Upper lobe of right lung (tissue), 1 donor: ENCODE measurements at regions not wholly inside any gene's neighbourhood (a gene's known extent, or its start where the extent isn't known, plus 50 kb on each side); places are given as distances from the start of the nearest gene placed in this dataset.

Source experiments
- ATAC-seq: fragments of 200-7000 bp; cut with Tn5 transposase; one replicate; pipeline ENCODE4 v1.9.1; 2020; ENCODE audit warnings: mild to moderate bottlenecking, moderate library complexity
- DNase-seq: peaks from one replicate; pipeline ENCODE4 v3.0.0-alpha.2; 2020
- H3K27ac ChIP-seq: fragments of 200-600 bp; one replicate; pipeline ENCODE4 v1.8.0; 2022
- H3K27me3 ChIP-seq: fragments of 200-600 bp; one replicate; pipeline ENCODE4 v1.8.0; 2022; ENCODE audit warnings: mild to moderate bottlenecking
- H3K36me3 ChIP-seq: fragments of 200-600 bp; one replicate; pipeline ENCODE4 v1.8.0; 2022
- H3K4me1 ChIP-seq: fragments of 200-600 bp; one replicate; pipeline ENCODE4 v1.8.0; 2022
- H3K4me3 ChIP-seq: fragments of 200-600 bp; one replicate; pipeline ENCODE4 v1.8.0; 2022; ENCODE audit warnings: mild to moderate bottlenecking
- H3K9me3 ChIP-seq: fragments of 200-600 bp; one replicate; pipeline ENCODE4 v1.8.0; 2022
- intact Hi-C: fragments of 100-400 bp; cut with DNase I; formaldehyde crosslinking; loops from one replicate; pipeline ENCODE4 v1.11.0; 2022
- TF ChIP-seq, protein P1 (sequence below): fragments of 200-600 bp; IDR thresholded peaks from one replicate; pipeline ENCODE4 v1.8.0; 2022; ENCODE audit warnings: antibody characterized with exemption
- donor health status: DM: no; HTN: yes; CAD: no; lungs with severe emphysema.

DNA sequence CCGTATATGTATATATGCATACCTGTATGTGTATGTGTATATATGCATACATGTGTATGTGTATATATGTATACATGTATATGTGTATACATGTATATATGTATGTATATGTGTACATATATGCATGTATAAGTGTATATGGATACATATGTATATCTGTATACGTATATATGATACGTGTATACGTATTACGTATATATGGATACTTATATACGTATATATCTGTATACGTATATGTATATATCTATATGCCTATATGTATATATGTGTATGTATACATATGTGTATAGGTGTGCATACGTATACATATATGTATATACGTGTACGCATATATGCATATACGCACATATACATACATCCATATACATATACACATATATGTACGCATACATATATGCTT, 681.6 kb upstream of the ANO3 start:
- Histone ChIP-seq H3K36me3 (no peaks in the 10 kb centered on the region), H3K9me3 (no peaks in the 10 kb centered on the region), H3K27ac (no peak overlapping the region), H3K27me3 (no peaks in the 10 kb centered on the region), H3K4me3 (no peak overlapping the region), H3K4me1 (no peaks in the 10 kb centered on the region)
- TF ChIP-seq, protein P1, sequence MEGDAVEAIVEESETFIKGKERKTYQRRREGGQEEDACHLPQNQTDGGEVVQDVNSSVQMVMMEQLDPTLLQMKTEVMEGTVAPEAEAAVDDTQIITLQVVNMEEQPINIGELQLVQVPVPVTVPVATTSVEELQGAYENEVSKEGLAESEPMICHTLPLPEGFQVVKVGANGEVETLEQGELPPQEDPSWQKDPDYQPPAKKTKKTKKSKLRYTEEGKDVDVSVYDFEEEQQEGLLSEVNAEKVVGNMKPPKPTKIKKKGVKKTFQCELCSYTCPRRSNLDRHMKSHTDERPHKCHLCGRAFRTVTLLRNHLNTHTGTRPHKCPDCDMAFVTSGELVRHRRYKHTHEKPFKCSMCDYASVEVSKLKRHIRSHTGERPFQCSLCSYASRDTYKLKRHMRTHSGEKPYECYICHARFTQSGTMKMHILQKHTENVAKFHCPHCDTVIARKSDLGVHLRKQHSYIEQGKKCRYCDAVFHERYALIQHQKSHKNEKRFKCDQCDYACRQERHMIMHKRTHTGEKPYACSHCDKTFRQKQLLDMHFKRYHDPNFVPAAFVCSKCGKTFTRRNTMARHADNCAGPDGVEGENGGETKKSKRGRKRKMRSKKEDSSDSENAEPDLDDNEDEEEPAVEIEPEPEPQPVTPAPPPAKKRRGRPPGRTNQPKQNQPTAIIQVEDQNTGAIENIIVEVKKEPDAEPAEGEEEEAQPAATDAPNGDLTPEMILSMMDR: no peak
- no peak for ATAC-seq
- intact Hi-C loops: no loop called here
- no peak for DNase-seq

DNA sequence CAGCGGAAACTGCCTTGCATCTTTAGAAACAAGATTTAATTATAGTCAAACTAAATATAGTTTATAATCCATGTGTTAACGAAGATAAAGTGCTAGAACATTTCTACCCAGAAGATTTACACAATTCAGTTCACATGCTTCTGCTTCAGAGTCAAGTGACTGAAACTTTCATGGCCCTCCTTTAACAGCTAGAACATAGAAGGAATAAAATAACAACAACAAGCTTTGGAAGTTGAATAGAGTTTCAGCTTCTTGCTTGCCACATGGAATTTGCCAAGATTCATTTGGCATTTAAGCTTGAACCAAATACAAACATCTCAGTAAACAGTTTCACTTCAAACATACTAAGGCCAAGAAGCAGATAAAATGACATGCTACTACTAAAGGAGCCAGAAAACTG, 676.3 kb upstream of the ANO3 start:
- ATAC-seq: no peak
- TF ChIP-seq, protein P1: no peak
- no peaks in the 10 kb centered on the region for H3K36me3 ChIP-seq
- H3K4me3 ChIP-seq: no peak overlapping the region
- no peaks in the 10 kb centered on the region for H3K4me1 ChIP-seq
- no peaks in the 10 kb centered on the region for H3K27me3 ChIP-seq
- DNase-seq: no peak
- H3K9me3 ChIP-seq: no peaks in the 10 kb centered on the region
- no peak overlapping the region for H3K27ac ChIP-seq
- intact Hi-C loops: no loop called here

DNA sequence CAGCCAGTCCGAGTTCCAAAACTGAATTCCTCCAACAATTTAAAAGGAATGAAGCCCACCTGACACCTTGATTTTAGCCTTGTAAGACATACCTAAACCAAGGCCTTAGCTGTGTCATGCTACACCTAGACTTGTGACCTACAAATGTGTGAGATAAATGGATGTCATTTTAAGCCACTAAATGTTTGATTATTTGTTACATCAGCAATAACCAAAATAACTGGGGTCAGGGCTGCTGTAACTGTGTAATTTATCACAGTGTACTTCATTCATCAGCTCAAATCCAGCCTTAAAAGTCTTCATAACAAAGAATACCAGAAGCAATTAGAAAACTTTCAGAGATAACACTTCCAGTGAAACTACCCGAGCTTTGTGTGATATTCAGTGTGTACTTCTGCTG, 673.0 kb upstream of the ANO3 start:
- no peaks in the 10 kb centered on the region for H3K36me3 ChIP-seq
- no peak for DNase-seq

DNA sequence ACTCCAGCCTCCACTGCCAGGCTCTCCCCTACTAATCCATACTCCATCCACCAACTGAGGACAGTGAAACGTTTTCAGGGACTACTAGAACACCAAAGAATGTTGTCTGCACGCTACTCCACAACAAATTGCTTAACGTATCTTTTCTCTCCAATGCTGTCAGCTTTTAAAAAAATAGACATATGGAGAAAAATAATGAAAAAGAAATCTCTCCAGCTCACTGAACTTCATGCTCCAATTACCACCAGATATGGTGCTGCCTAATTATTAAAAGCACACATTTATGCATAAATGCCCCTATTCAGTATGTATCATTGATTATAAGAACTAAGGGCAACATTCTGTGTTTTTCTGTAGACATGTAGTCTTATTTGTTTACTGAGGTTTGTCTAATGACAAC, 672.2 kb upstream of the ANO3 start:
- H3K36me3 ChIP-seq: no peaks in the 10 kb centered on the region
- H3K27me3 ChIP-seq: no peaks in the 10 kb centered on the region
- DNase-seq: no peak

More for the DNA sequence above, 673.0 kb upstream of the ANO3 start:
- H3K27me3 ChIP-seq: no peaks in the 10 kb centered on the region
- ATAC-seq: no peak
- no peaks in the 10 kb centered on the region for H3K4me1 ChIP-seq
- no peaks in the 10 kb centered on the region for H3K9me3 ChIP-seq
- TF ChIP-seq, protein P1: no peak
- no peak overlapping the region for H3K27ac ChIP-seq
- no peak overlapping the region for H3K4me3 ChIP-seq
- intact Hi-C loops: no loop called here

DNA sequence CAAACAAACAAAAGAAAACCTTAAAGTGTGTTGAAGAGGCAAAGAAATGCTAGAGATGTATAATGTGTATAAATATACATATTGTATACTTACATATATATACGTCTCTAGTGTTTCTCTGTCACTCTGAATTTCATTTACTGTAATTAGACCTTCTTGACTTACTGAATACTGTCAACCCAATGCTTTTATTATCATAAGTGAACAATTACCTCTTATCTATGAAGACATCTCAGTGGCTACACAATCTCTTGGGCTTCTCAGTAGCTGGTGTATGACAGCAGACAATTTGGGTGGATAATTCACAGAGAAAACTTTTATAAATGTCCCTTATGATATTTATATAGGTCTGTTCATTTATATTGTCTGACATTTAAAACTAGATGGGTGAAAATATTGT, 664.1 kb upstream of the ANO3 start:
- intact Hi-C loops: no loop called here
- no peak for ATAC-seq

More for the DNA sequence above, 672.2 kb upstream of the ANO3 start:
- H3K4me1 ChIP-seq: no peaks in the 10 kb centered on the region
- TF ChIP-seq, protein P1: no peak
- no peak overlapping the region for H3K27ac ChIP-seq
- intact Hi-C loops: no loop called here
- H3K4me3 ChIP-seq: no peak overlapping the region
- H3K9me3 ChIP-seq: no peaks in the 10 kb centered on the region
- no peak for ATAC-seq

DNA sequence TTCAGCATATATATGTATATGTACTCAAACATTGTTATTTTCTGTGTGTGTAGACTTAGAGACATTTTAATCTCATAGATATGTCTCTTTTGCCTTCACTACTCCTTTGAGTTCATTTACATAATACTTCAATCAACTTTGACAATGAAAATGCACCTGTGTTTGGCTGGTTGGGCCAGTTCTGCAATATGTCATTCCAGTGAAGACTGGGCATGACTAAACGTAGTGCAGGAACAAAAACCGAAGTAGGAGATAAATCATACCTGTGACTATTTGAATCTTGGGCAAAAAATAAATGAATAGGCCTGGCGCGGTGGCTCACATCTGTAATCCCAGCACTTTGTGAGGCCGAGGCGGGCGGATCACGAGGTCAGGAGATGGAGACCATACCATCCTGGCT, 640.0 kb upstream of the ANO3 start:
- no peak overlapping the region for H3K27ac ChIP-seq
- no peak for ATAC-seq
- H3K9me3 ChIP-seq: no peaks in the 10 kb centered on the region
- no peaks in the 10 kb centered on the region for H3K27me3 ChIP-seq
- intact Hi-C loops: no loop called here
- TF ChIP-seq, protein P1: no peak
- no peak overlapping the region for H3K4me3 ChIP-seq
- H3K36me3 ChIP-seq: no peaks in the 10 kb centered on the region
- no peaks in the 10 kb centered on the region for H3K4me1 ChIP-seq
- DNase-seq: no peak

More for the DNA sequence above, 664.1 kb upstream of the ANO3 start:
- DNase-seq: no peak
- no peak overlapping the region for H3K4me3 ChIP-seq
- no peaks in the 10 kb centered on the region for H3K27me3 ChIP-seq
- TF ChIP-seq, protein P1: no peak
- no peaks in the 10 kb centered on the region for H3K9me3 ChIP-seq
- no peak overlapping the region for H3K27ac ChIP-seq
- no peaks in the 10 kb centered on the region for H3K4me1 ChIP-seq
- no peaks in the 10 kb centered on the region for H3K36me3 ChIP-seq
